ENCODE measurements at regions not wholly inside any gene's neighbourhood (a gene's known extent, or its start where the extent isn't known, plus 50 kb on each side); places are given as distances from the start of the nearest gene placed in this dataset.

DNA sequence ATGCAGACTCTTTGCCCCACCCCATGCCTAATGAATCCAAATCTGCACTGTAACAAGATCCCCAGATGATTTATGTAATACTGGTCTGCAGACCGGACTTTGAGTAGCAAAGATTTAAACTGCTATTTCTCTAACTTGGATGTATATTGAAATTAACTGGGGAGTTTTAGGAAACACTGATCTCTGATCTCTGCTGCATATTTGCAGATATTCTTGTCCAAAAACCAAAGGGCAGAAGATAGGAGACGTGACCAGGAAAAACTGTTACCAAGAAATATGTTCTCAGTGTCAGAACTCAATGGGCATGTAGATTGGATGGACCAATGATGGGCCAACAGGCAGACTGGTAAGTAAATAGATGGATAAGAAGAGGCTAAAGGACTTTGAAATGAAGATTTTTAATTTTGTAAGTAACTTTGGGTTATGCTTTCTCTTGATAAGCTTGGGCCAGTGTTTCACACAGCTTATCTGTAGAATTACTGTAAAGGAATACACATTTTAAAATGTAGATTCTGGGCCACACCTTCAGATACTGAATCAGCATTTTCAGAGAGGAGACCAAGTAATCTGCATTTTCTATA, 64.5 kb upstream of the TP63 start:
- H3K4me3 ChIP-seq (replicated peaks; ENCODE audit: insufficient read depth, low read length): no peak overlapping the region
- no peaks in the 10 kb centered on the region for H3K27me3 ChIP-seq (ENCODE audit: insufficient read depth, poor library complexity, severe bottlenecking)
- no peak overlapping the region for H3K27ac ChIP-seq (replicated peaks)
- TF ChIP-seq POLR2AphosphoS5 (IDR thresholded peaks at IDR 0.05; ENCODE audit: low read depth) (no peak), SPI1 (IDR thresholded peaks at IDR 0.05; ENCODE audit: borderline replicate concordance, low read depth) (no peak), GABPA (IDR thresholded peaks at IDR 0.05; ENCODE audit: low read depth) (no peak)
- TF ChIP-seq, protein P1, sequence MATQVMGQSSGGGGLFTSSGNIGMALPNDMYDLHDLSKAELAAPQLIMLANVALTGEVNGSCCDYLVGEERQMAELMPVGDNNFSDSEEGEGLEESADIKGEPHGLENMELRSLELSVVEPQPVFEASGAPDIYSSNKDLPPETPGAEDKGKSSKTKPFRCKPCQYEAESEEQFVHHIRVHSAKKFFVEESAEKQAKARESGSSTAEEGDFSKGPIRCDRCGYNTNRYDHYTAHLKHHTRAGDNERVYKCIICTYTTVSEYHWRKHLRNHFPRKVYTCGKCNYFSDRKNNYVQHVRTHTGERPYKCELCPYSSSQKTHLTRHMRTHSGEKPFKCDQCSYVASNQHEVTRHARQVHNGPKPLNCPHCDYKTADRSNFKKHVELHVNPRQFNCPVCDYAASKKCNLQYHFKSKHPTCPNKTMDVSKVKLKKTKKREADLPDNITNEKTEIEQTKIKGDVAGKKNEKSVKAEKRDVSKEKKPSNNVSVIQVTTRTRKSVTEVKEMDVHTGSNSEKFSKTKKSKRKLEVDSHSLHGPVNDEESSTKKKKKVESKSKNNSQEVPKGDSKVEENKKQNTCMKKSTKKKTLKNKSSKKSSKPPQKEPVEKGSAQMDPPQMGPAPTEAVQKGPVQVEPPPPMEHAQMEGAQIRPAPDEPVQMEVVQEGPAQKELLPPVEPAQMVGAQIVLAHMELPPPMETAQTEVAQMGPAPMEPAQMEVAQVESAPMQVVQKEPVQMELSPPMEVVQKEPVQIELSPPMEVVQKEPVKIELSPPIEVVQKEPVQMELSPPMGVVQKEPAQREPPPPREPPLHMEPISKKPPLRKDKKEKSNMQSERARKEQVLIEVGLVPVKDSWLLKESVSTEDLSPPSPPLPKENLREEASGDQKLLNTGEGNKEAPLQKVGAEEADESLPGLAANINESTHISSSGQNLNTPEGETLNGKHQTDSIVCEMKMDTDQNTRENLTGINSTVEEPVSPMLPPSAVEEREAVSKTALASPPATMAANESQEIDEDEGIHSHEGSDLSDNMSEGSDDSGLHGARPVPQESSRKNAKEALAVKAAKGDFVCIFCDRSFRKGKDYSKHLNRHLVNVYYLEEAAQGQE (IDR thresholded peaks at IDR 0.05; ENCODE audit: insufficient replicate concordance, low read depth): no peak
- TF ChIP-seq, protein P2, sequence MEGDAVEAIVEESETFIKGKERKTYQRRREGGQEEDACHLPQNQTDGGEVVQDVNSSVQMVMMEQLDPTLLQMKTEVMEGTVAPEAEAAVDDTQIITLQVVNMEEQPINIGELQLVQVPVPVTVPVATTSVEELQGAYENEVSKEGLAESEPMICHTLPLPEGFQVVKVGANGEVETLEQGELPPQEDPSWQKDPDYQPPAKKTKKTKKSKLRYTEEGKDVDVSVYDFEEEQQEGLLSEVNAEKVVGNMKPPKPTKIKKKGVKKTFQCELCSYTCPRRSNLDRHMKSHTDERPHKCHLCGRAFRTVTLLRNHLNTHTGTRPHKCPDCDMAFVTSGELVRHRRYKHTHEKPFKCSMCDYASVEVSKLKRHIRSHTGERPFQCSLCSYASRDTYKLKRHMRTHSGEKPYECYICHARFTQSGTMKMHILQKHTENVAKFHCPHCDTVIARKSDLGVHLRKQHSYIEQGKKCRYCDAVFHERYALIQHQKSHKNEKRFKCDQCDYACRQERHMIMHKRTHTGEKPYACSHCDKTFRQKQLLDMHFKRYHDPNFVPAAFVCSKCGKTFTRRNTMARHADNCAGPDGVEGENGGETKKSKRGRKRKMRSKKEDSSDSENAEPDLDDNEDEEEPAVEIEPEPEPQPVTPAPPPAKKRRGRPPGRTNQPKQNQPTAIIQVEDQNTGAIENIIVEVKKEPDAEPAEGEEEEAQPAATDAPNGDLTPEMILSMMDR (IDR thresholded peaks at IDR 0.05; ENCODE audit: insufficient read depth, low read length): no peak
- DNase-seq (ENCODE audit: low read depth in 1 of 2, low spot score in 1 of 2): no peak

DNA sequence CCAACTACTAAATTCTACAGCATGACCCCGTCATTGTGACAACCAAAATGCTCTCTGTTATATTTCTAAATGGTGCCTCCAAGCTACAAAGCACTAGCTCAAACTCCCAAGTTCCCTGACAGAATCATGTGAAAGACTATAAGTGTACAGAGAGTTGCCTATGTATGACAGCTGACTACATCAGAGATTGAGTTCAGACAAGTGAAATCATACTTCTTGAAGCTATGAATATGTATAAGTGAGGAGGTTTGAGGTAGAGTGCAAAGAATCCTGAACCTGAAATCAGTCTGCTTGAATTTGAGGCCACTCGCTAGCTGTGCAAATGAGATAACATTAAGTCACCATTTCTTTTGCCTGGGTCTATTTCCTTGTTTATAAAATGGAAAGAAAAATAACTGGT, 63.9 kb upstream of the TP63 start:
- TF ChIP-seq, protein P2 (IDR thresholded peaks at IDR 0.05; ENCODE audit: insufficient read depth, low read length): no peak
- TF ChIP-seq, protein P1 (IDR thresholded peaks at IDR 0.05; ENCODE audit: insufficient replicate concordance, low read depth): no peak
- TF ChIP-seq POLR2AphosphoS5 (IDR thresholded peaks at IDR 0.05; ENCODE audit: low read depth) (no peak), SPI1 (IDR thresholded peaks at IDR 0.05; ENCODE audit: borderline replicate concordance, low read depth) (no peak), GABPA (IDR thresholded peaks at IDR 0.05; ENCODE audit: low read depth) (no peak)
- Histone ChIP-seq H3K4me3 (replicated peaks; ENCODE audit: insufficient read depth, low read length) (no peak overlapping the region), H3K27me3 (ENCODE audit: insufficient read depth, poor library complexity, severe bottlenecking) (no peaks in the 10 kb centered on the region), H3K27ac (replicated peaks) (no peak overlapping the region)
- DNase-seq (ENCODE audit: low read depth in 1 of 2, low spot score in 1 of 2): no peak

DNA sequence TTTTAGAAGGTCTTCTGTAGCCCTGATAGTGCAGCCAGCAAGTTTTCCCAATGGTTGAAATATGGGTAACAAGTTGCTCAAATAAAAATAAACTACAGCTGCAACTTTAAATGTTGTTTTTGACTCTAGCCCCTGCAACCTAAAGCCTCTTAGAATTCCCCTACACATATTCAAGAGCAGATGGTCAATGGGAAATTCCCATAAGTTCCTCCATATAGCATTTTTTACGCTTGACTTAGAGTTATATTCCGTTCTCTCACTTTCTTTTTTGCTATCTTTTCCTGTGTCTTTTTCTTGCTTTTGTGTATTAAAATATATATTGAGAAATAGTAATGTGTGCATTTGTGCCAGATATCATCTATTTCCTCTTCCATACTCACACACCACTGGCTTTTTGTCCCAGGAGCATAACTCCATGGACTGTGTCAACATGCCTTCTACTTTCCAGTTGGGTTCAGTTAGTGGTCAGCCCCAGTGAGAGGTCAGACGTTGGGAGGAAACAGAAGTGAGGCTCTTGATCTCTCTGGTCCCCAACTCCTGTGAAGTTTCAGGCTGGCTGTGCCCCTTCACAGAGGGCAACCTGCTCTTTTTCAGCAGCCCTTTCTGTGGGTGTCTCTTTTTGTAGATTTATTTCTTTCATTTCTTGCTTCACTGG, 63.3 kb upstream of the TP63 start:
- Histone ChIP-seq H3K27me3 (ENCODE audit: insufficient read depth, poor library complexity, severe bottlenecking) (no peaks in the 10 kb centered on the region), H3K27ac (replicated peaks) (no peak overlapping the region), H3K4me3 (replicated peaks; ENCODE audit: insufficient read depth, low read length) (no peak overlapping the region)
- TF ChIP-seq, protein P1 (IDR thresholded peaks at IDR 0.05; ENCODE audit: insufficient replicate concordance, low read depth): no peak
- TF ChIP-seq SPI1 (IDR thresholded peaks at IDR 0.05; ENCODE audit: borderline replicate concordance, low read depth): no peak
- TF ChIP-seq, protein P2 (IDR thresholded peaks at IDR 0.05; ENCODE audit: insufficient read depth, low read length): no peak
- TF ChIP-seq POLR2AphosphoS5 (IDR thresholded peaks at IDR 0.05; ENCODE audit: low read depth): no peak
- no peak for TF ChIP-seq GABPA (IDR thresholded peaks at IDR 0.05; ENCODE audit: low read depth)
- DNase-seq (ENCODE audit: low read depth in 1 of 2, low spot score in 1 of 2): no peak

Measured in HL-60 (cell line).